Suprapubic skin (tissue), 4 donors: ENCODE measurements at regions not wholly inside any gene's neighbourhood (a gene's known extent, or its start where the extent isn't known, plus 50 kb on each side); places are given as distances from the start of the nearest gene placed in this dataset.

Experiments
- DNase-seq, 2 donors: peaks; one replicate each; pipeline ENCODE4 v3.0.0-alpha.2; 2019; ENCODE audit warnings: low spot score in 2 of 2
- H3K27ac ChIP-seq: fragments of 200-600 bp; sonication (generic); one replicate; pipeline ENCODE4 v1.5.1; 2019
- H3K27me3 ChIP-seq: fragments of 200-600 bp; sonication (generic); one replicate; pipeline ENCODE4 v1.5.1; 2019
- H3K36me3 ChIP-seq: fragments of 200-600 bp; sonication (generic); one replicate; pipeline ENCODE4 v1.5.1; 2019
- H3K4me1 ChIP-seq: fragments of 200-600 bp; sonication (generic); one replicate; pipeline ENCODE4 v1.5.1; 2019
- H3K4me3 ChIP-seq: fragments of 200-600 bp; sonication (generic); one replicate; pipeline ENCODE4 v1.5.1; 2019; ENCODE audit warnings: mild to moderate bottlenecking
- H3K9me3 ChIP-seq: fragments of 200-600 bp; sonication (generic); one replicate; pipeline ENCODE4 v1.5.1; 2019
- CTCF ChIP-seq, 2 donors: fragments of 200-600 bp in 1 of 2; fragments of 450-650 bp in 1 of 2; sonication (generic) in 1 of 2; IDR thresholded peaks; one replicate each; pipeline ENCODE4 v1.5.1; 2016 to 2019; ENCODE audit warnings: antibody characterized with exemption in 2 of 2, mild to moderate bottlenecking in 1 of 2, moderate library complexity in 1 of 2
- EP300 ChIP-seq: sonication (generic); formaldehyde crosslinking; IDR thresholded peaks from one replicate; pipeline ENCODE4 v1.6.1; 2017; ENCODE audit warnings: antibody characterized with exemption
- POLR2A ChIP-seq, 2 donors: fragments of 450-650 bp; IDR thresholded peaks; one replicate each; pipeline ENCODE4 v1.6.1; 2017; ENCODE audit warnings: antibody characterized with exemption in 2 of 2, mild to moderate bottlenecking in 2 of 2, moderate library complexity in 2 of 2
- POLR2AphosphoS5 ChIP-seq, 3 donors: sonication (generic); formaldehyde crosslinking; IDR thresholded peaks; one replicate each; pipeline ENCODE4 v1.6.1; 2017; ENCODE audit warnings: antibody characterized with exemption in 3 of 3
- WGBS: methylation state at CpG from one replicate; pipeline ENCODE4 v1.1.5; 2018; 5-methylcytosine and 5-hydroxymethylcytosine counted together

GRCh38 chr13:70950664-70951063 lies 842.4 kb upstream of the KLHL1 start:
- Histone ChIP-seq H3K4me1 (no peaks in the 10 kb centered on the region), H3K27me3 (no peaks in the 10 kb centered on the region), H3K36me3 (no peaks in the 10 kb centered on the region), H3K9me3 (no peaks in the 10 kb centered on the region), H3K27ac (no peak overlapping the region), H3K4me3 (no peak overlapping the region)
- TF ChIP-seq POLR2A (IDR thresholded peaks at IDR 0.05) (no peak), POLR2AphosphoS5 (IDR thresholded peaks at IDR 0.05) (no peak), EP300 (no peak), CTCF (IDR thresholded peaks at IDR 0.05) (no peak)
- no peak for DNase-seq

GRCh38 chr13:70945506-70945905 lies 837.3 kb upstream of the KLHL1 start:
- 78% methylated on average over 2 of the region's 2 CpGs for WGBS
- H3K9me3 ChIP-seq: no peaks in the 10 kb centered on the region
- DNase-seq: no peak
- no peaks in the 10 kb centered on the region for H3K36me3 ChIP-seq
- no peaks in the 10 kb centered on the region for H3K27me3 ChIP-seq
- TF ChIP-seq EP300 (no peak), POLR2AphosphoS5 (IDR thresholded peaks at IDR 0.05) (no peak), POLR2A (IDR thresholded peaks at IDR 0.05) (no peak), CTCF (IDR thresholded peaks at IDR 0.05) (no peak)
- no peaks in the 10 kb centered on the region for H3K4me1 ChIP-seq
- H3K27ac ChIP-seq: no peak overlapping the region
- H3K4me3 ChIP-seq: no peak overlapping the region

- TF ChIP-seq POLR2AphosphoS5 (IDR thresholded peaks at IDR 0.05): no peak
- TF ChIP-seq POLR2A (IDR thresholded peaks at IDR 0.05): no peak
- DNase-seq: no peak
- Histone ChIP-seq H3K27ac (no peak overlapping the region), H3K4me1 (no peaks in the 10 kb centered on the region), H3K9me3 (no peaks in the 10 kb centered on the region), H3K27me3 (no peaks in the 10 kb centered on the region), H3K4me3 (no peak overlapping the region), H3K36me3 (no peaks in the 10 kb centered on the region)
- 75% methylated on average over 1 of the region's 1 CpG for WGBS
These were observed 833.2 kb upstream of the KLHL1 start for GRCh38 chr13:70941454-70941853.

- H3K27me3 ChIP-seq: no peaks in the 10 kb centered on the region
- H3K27ac ChIP-seq: no peak overlapping the region
- no peaks in the 10 kb centered on the region for H3K4me1 ChIP-seq
- no peak for DNase-seq
- 93% methylated on average over 1 of the region's 1 CpG for WGBS
- no peak for TF ChIP-seq POLR2A (IDR thresholded peaks at IDR 0.05)
- TF ChIP-seq EP300: no peak
- TF ChIP-seq CTCF (IDR thresholded peaks at IDR 0.05): no peak
- no peak for TF ChIP-seq POLR2AphosphoS5 (IDR thresholded peaks at IDR 0.05)
- no peaks in the 10 kb centered on the region for H3K9me3 ChIP-seq
- no peaks in the 10 kb centered on the region for H3K36me3 ChIP-seq
- no peak overlapping the region for H3K4me3 ChIP-seq
These were observed 830.2 kb upstream of the KLHL1 start for GRCh38 chr13:70938462-70938861.

GRCh38 chr13:70932511-70932910 lies 824.3 kb upstream of the KLHL1 start:
- TF ChIP-seq EP300 (no peak), POLR2AphosphoS5 (IDR thresholded peaks at IDR 0.05) (no peak), CTCF (IDR thresholded peaks at IDR 0.05) (no peak), POLR2A (IDR thresholded peaks at IDR 0.05) (no peak)
- WGBS: 89% methylated on average over 3 of the region's 3 CpGs
- DNase-seq: no peak

More at GRCh38 chr13:70932511-70932910, 824.3 kb upstream of the KLHL1 start:
- Histone ChIP-seq H3K9me3 (no peaks in the 10 kb centered on the region), H3K27me3 (no peaks in the 10 kb centered on the region), H3K36me3 (no peaks in the 10 kb centered on the region), H3K4me1 (no peaks in the 10 kb centered on the region), H3K4me3 (no peak overlapping the region), H3K27ac (no peak overlapping the region)
